ENCODE measurements at regions not wholly inside any gene's neighbourhood (a gene's known extent, or its start where the extent isn't known, plus 50 kb on each side); places are given as distances from the start of the nearest gene placed in this dataset.

- no peak for DNase-seq
- TF ChIP-seq CTCF (IDR thresholded peaks at IDR 0.05; ENCODE audit: borderline replicate concordance): no peak
These were observed 228.6 kb downstream of the EFNB2 start for GRCh38 chr13:106306748-106307277.

GRCh38 chr13:106302843-106303242, 232.6 kb downstream of the EFNB2 start:
- Histone ChIP-seq H3K36me3 (no peaks in the 10 kb centered on the region), H3K4me1 (no peaks in the 10 kb centered on the region), H3K27me3 (ENCODE audit: low read depth) (no peaks in the 10 kb centered on the region), H3K27ac (replicated peaks) (no peak overlapping the region), H3K9me3 (replicated peaks) (peaks cover 32% of the 10 kb centered on the region), H3K4me3 (no peak overlapping the region)
- intact Hi-C loops (cut with micrococcal nuclease): no loop called here
- TF ChIP-seq CTCF (IDR thresholded peaks at IDR 0.05; ENCODE audit: borderline replicate concordance): no peak
- DNase-seq: no peak

More at GRCh38 chr13:106306748-106307277, 228.6 kb downstream of the EFNB2 start:
- Histone ChIP-seq H3K36me3 (no peaks in the 10 kb centered on the region), H3K4me3 (no peak overlapping the region), H3K27me3 (ENCODE audit: low read depth) (no peaks in the 10 kb centered on the region), H3K9me3 (replicated peaks) (peaks cover 40% of the 10 kb centered on the region), H3K4me1 (no peaks in the 10 kb centered on the region), H3K27ac (replicated peaks) (no peak overlapping the region)
- intact Hi-C loops (cut with micrococcal nuclease): no loop called here

GRCh38 chr13:106302011-106302410, 233.5 kb downstream of the EFNB2 start:
- H3K27ac ChIP-seq (replicated peaks): no peak overlapping the region
- H3K27me3 ChIP-seq (ENCODE audit: low read depth): no peaks in the 10 kb centered on the region
- peaks cover 31% of the 10 kb centered on the region for H3K9me3 ChIP-seq (replicated peaks)
- intact Hi-C loops (cut with micrococcal nuclease): no loop called here
- TF ChIP-seq CTCF (IDR thresholded peaks at IDR 0.05; ENCODE audit: borderline replicate concordance): no peak
- no peak for DNase-seq
- H3K36me3 ChIP-seq: no peaks in the 10 kb centered on the region
- H3K4me3 ChIP-seq: no peak overlapping the region
- H3K4me1 ChIP-seq: no peaks in the 10 kb centered on the region

- Histone ChIP-seq H3K4me3 (no peak overlapping the region), H3K27me3 (ENCODE audit: low read depth) (no peaks in the 10 kb centered on the region), H3K4me1 (no peaks in the 10 kb centered on the region), H3K9me3 (replicated peaks) (peaks cover 22% of the 10 kb centered on the region), H3K36me3 (no peaks in the 10 kb centered on the region), H3K27ac (replicated peaks) (no peak overlapping the region)
- intact Hi-C loops (cut with micrococcal nuclease): no loop called here
- DNase-seq: no peak
- no peak for TF ChIP-seq CTCF (IDR thresholded peaks at IDR 0.05; ENCODE audit: borderline replicate concordance)
These were observed 235.8 kb downstream of the EFNB2 start for GRCh38 chr13:106299621-106300020.

GRCh38 chr13:106297283-106297682, 238.2 kb downstream of the EFNB2 start:
- no peak for DNase-seq
- no peaks in the 10 kb centered on the region for H3K36me3 ChIP-seq
- H3K4me3 ChIP-seq: no peak overlapping the region
- H3K27me3 ChIP-seq (ENCODE audit: low read depth): no peaks in the 10 kb centered on the region
- intact Hi-C loops (cut with micrococcal nuclease): no loop called here
- H3K9me3 ChIP-seq (replicated peaks): peaks cover 5% of the 10 kb centered on the region
- H3K27ac ChIP-seq (replicated peaks): no peak overlapping the region
- TF ChIP-seq CTCF (IDR thresholded peaks at IDR 0.05; ENCODE audit: borderline replicate concordance): no peak
- H3K4me1 ChIP-seq: no peaks in the 10 kb centered on the region
